C4-2B (cell line): ENCODE measurements at regions not wholly inside any gene's neighbourhood (a gene's known extent, or its start where the extent isn't known, plus 50 kb on each side); places are given as distances from the start of the nearest gene placed in this dataset.

Source experiments
- ZFX ChIP-seq: fragments of 450-650 bp; IDR thresholded peaks from 2 replicates; pipeline ENCODE4 v1.6.1; 2017
- TF ChIP-seq, protein P1 (sequence below): fragments of 450-650 bp; conservative IDR thresholded peaks from 2 replicates; pipeline ENCODE4 v1.5.1; 2017; ENCODE audit warnings: mild to moderate bottlenecking

DNA sequence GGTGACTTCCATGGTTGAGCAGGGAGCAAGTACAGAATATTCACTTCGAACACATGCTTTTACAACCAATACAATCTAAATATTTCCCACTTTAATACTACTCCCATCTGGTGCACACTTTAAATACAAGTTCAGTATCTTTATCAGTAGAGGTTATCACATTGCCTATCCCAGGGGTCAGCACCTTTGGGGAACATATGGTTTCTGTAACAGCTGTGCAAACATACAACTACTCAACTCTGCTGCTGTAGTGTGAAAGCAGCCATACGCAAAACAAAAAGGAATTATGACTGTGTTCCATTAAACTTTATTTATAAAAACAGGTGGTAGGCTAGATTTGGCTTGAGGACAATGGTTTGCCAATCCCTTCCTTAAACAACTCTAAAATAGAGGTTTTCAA, 157.5 kb downstream of the XPNPEP1 start:
- TF ChIP-seq, protein P1, sequence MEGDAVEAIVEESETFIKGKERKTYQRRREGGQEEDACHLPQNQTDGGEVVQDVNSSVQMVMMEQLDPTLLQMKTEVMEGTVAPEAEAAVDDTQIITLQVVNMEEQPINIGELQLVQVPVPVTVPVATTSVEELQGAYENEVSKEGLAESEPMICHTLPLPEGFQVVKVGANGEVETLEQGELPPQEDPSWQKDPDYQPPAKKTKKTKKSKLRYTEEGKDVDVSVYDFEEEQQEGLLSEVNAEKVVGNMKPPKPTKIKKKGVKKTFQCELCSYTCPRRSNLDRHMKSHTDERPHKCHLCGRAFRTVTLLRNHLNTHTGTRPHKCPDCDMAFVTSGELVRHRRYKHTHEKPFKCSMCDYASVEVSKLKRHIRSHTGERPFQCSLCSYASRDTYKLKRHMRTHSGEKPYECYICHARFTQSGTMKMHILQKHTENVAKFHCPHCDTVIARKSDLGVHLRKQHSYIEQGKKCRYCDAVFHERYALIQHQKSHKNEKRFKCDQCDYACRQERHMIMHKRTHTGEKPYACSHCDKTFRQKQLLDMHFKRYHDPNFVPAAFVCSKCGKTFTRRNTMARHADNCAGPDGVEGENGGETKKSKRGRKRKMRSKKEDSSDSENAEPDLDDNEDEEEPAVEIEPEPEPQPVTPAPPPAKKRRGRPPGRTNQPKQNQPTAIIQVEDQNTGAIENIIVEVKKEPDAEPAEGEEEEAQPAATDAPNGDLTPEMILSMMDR = no peak
- TF ChIP-seq ZFX = no peak
